Left lung (tissue), 4 donors: ENCODE measurements at regions not wholly inside any gene's neighbourhood (a gene's known extent, or its start where the extent isn't known, plus 50 kb on each side); places are given as distances from the start of the nearest gene placed in this dataset.

Source experiments
- ATAC-seq: fragments of 200-7000 bp; cut with Tn5 transposase; one replicate; pipeline ENCODE4 v1.9.1; 2020; ENCODE audit warnings: moderate library complexity
- DNase-seq, 4 donors: peaks; one replicate each; pipeline ENCODE4 v3.0.0-alpha.2; 2013 to 2020
- H3K27ac ChIP-seq, 2 donors: fragments of 200-600 bp; sonication (generic) in 1 of 2; one replicate each; pipeline versions ENCODE4 v1.5.0 to v1.8.0; 2020 to 2021
- H3K27me3 ChIP-seq, 2 donors: fragments of 200-600 bp; sonication (generic) in 1 of 2; one replicate each; pipeline versions ENCODE4 v1.5.0 to v1.8.0; 2020 to 2021
- H3K36me3 ChIP-seq, 2 donors: fragments of 200-600 bp; sonication (generic) in 1 of 2; one replicate each; pipeline versions ENCODE4 v1.5.0 to v1.8.0; 2020 to 2021
- H3K4me1 ChIP-seq, 2 donors: fragments of 200-600 bp; one replicate each; pipeline ENCODE4 v1.8.0; 2021
- H3K4me3 ChIP-seq, 2 donors: fragments of 200-600 bp; sonication (generic) in 1 of 2; one replicate each; pipeline versions ENCODE4 v1.5.0 to v1.8.0; 2020 to 2021; ENCODE audit warnings: mild to moderate bottlenecking in 1 of 2
- H3K9me3 ChIP-seq, 2 donors: fragments of 200-600 bp; sonication (generic) in 1 of 2; one replicate each; pipeline versions ENCODE4 v1.5.0 to v1.8.0; 2020 to 2021
- CTCF ChIP-seq, 2 donors: fragments of 200-600 bp; sonication (generic) in 1 of 2; IDR thresholded peaks; one replicate each; pipeline versions ENCODE4 v1.5.0 to v1.8.0; 2021; ENCODE audit warnings: antibody characterized with exemption in 2 of 2
- intact Hi-C, 2 donors: fragments of 100-400 bp; cut with DNase I; formaldehyde crosslinking; loops; one replicate each; pipeline versions ENCODE4 v1.11.2 to v1.14.2; 2022
- donor health status: DM: no; HTN: yes; CAD: no.
- donor health status: DM: no; HTN: no; CAD: no.

- no peaks in the 10 kb centered on the region for H3K36me3 ChIP-seq
- no peak overlapping the region for H3K4me3 ChIP-seq
- no peak for TF ChIP-seq CTCF (IDR thresholded peaks at IDR 0.05)
- intact Hi-C loops = no loop called here
- H3K27ac ChIP-seq = no peak overlapping the region
- DNase-seq (no peak), ATAC-seq (peak; percentile 56)
- H3K27me3 ChIP-seq = no peaks in the 10 kb centered on the region
- no peaks in the 10 kb centered on the region for H3K4me1 ChIP-seq
- no peaks in the 10 kb centered on the region for H3K9me3 ChIP-seq
These were observed 53.1 kb upstream of the WNT4 start for GRCh38 chr1:22196041-22196440.

GRCh38 chr1:22196641-22197040 lies 53.7 kb upstream of the WNT4 start:
- ATAC-seq (no peak), DNase-seq (no peak)
- intact Hi-C loops = no loop called here
- no peaks in the 10 kb centered on the region for H3K36me3 ChIP-seq
- TF ChIP-seq CTCF (IDR thresholded peaks at IDR 0.05) = no peak
- H3K27ac ChIP-seq = no peak overlapping the region
- no peaks in the 10 kb centered on the region for H3K4me1 ChIP-seq
- no peaks in the 10 kb centered on the region for H3K9me3 ChIP-seq
- H3K4me3 ChIP-seq = no peak overlapping the region
- H3K27me3 ChIP-seq = no peaks in the 10 kb centered on the region

GRCh38 chr1:22197644-22198043 lies 54.7 kb upstream of the WNT4 start:
- intact Hi-C loops = no loop called here
- no peak for ATAC-seq

GRCh38 chr1:22201023-22201422 lies 58.1 kb upstream of the WNT4 start:
- ATAC-seq = no peak
- intact Hi-C loops = no loop called here

More at GRCh38 chr1:22197644-22198043, 54.7 kb upstream of the WNT4 start:
- Histone ChIP-seq H3K9me3 (no peaks in the 10 kb centered on the region), H3K4me1 (no peaks in the 10 kb centered on the region), H3K4me3 (no peak overlapping the region), H3K36me3 (no peaks in the 10 kb centered on the region), H3K27ac (no peak overlapping the region), H3K27me3 (no peaks in the 10 kb centered on the region)
- no peak for DNase-seq
- no peak for TF ChIP-seq CTCF (IDR thresholded peaks at IDR 0.05)

GRCh38 chr1:22203335-22203734 lies 60.4 kb upstream of the WNT4 start:
- H3K9me3 ChIP-seq = no peaks in the 10 kb centered on the region
- TF ChIP-seq CTCF (IDR thresholded peaks at IDR 0.05) = no peak

More at GRCh38 chr1:22201023-22201422, 58.1 kb upstream of the WNT4 start:
- H3K4me3 ChIP-seq = no peak overlapping the region
- H3K4me1 ChIP-seq = peaks cover 5 to 6% of the 10 kb centered on the region in 2 donors
- no peaks in the 10 kb centered on the region for H3K36me3 ChIP-seq
- no peak overlapping the region for H3K27ac ChIP-seq
- peaks cover 0 to 9% of the 10 kb centered on the region in 2 donors for H3K27me3 ChIP-seq
- no peaks in the 10 kb centered on the region for H3K9me3 ChIP-seq
- no peak for TF ChIP-seq CTCF (IDR thresholded peaks at IDR 0.05)
- no peak for DNase-seq

More at GRCh38 chr1:22203335-22203734, 60.4 kb upstream of the WNT4 start:
- H3K4me3 ChIP-seq = no peak overlapping the region
- no peak overlapping the region for H3K27ac ChIP-seq
- H3K27me3 ChIP-seq = peaks cover 2 to 30% of the 10 kb centered on the region in 2 donors
- DNase-seq = no peak
- intact Hi-C loops = no loop called here
- no peak for ATAC-seq
- H3K36me3 ChIP-seq = no peaks in the 10 kb centered on the region
- peaks cover 5 to 6% of the 10 kb centered on the region in 2 donors for H3K4me1 ChIP-seq
